ENCODE measurements at regions not wholly inside any gene's neighbourhood (a gene's known extent, or its start where the extent isn't known, plus 50 kb on each side); places are given as distances from the start of the nearest gene placed in this dataset.

- DNase-seq (ENCODE audit: low spot score): no peak
These were observed 62.9 kb upstream of the APCDD1 start for GRCh38 chr18:10391506-10391905.

- no peak for DNase-seq (ENCODE audit: low spot score)
These were observed 57.4 kb upstream of the APCDD1 start for GRCh38 chr18:10397004-10397403.

- no peak for DNase-seq (ENCODE audit: low spot score)
These were observed 55.9 kb upstream of the APCDD1 start for GRCh38 chr18:10398571-10398970.

- DNase-seq (ENCODE audit: low spot score): no peak
These were observed 55.0 kb upstream of the APCDD1 start for GRCh38 chr18:10399465-10399864.

GRCh38 chr18:10400534-10401307, 53.7 kb upstream of the APCDD1 start:
- DNase-seq (ENCODE audit: low spot score): no peak

GRCh38 chr18:10401521-10401920, 52.9 kb upstream of the APCDD1 start:
- DNase-seq (ENCODE audit: low spot score): peak; percentile 55

GRCh38 chr18:10401930-10402329, 52.5 kb upstream of the APCDD1 start:
- no peak for DNase-seq (ENCODE audit: low spot score)

- DNase-seq (ENCODE audit: low spot score): no peak
These were observed 51.4 kb upstream of the APCDD1 start for GRCh38 chr18:10402871-10403559.

GRCh38 chr18:10403708-10404107, 50.7 kb upstream of the APCDD1 start:
- DNase-seq (ENCODE audit: low spot score): no peak

GRCh38 chr18:10404168-10404567, 50.3 kb upstream of the APCDD1 start:
- DNase-seq (ENCODE audit: low spot score): no peak

Data from kidney capillary endothelial cell (primary cell).